Hematopoietic multipotent progenitor cell (in vitro differentiated cells): ENCODE measurements at regions not wholly inside any gene's neighbourhood (a gene's known extent, or its start where the extent isn't known, plus 50 kb on each side); places are given as distances from the start of the nearest gene placed in this dataset.
A peak's percentile ranks its signal among the peaks of the same experiment; 100 is the strongest.
"Not testable (repeated sequence)": the region's sequence is repeated elsewhere in the genome, so short reads cannot be mapped to it uniquely, and the experiment has no call there.

Source experiments
- DNase-seq, 3 donors: peaks; one replicate each; pipeline ENCODE4 v3.0.0-alpha.2; 2011 to 2015; ENCODE audit warnings: low read depth in 2 of 3, low spot score in 2 of 3

- no peak for DNase-seq
Measured at GRCh38 chr15:78708713-78709260, 67.8 kb upstream of the CHRNB4 start.

GRCh38 chr15:78706481-78707235, 65.6 kb upstream of the CHRNB4 start:
- peak in 1 of 3 donors; percentile 28 for DNase-seq

GRCh38 chr15:78703334-78704056, 62.5 kb upstream of the CHRNB4 start:
- not testable (repeated sequence) for DNase-seq

GRCh38 chr15:78702609-78703333, 61.8 kb upstream of the CHRNB4 start:
- DNase-seq, result no peak

GRCh38 chr15:78697449-78697848, 56.4 kb upstream of the CHRNB4 start:
- no peak for DNase-seq

- DNase-seq, result no peak
Measured at GRCh38 chr15:78696436-78696835, 55.4 kb upstream of the CHRNB4 start.

DNA sequence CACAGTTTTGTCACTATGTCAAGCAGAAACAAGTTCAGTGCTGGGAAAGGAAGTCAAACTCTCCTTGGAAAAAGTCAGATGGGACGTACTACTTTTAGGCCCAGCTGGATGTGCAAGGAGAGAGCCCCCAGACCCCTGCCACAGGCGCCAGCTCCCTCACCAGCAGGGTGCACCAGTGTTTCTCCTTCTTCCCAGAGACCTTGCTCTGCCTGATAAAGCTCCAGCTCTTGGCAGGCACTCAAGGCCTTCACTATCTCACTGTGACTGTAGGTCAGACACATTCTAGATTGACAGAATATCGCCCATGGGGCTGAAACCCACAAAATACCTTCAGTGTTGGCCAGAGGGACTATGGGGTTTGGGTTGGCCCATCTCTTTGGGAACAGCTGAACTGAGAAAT, 54.8 kb upstream of the CHRNB4 start:
- DNase-seq, result no peak

DNA sequence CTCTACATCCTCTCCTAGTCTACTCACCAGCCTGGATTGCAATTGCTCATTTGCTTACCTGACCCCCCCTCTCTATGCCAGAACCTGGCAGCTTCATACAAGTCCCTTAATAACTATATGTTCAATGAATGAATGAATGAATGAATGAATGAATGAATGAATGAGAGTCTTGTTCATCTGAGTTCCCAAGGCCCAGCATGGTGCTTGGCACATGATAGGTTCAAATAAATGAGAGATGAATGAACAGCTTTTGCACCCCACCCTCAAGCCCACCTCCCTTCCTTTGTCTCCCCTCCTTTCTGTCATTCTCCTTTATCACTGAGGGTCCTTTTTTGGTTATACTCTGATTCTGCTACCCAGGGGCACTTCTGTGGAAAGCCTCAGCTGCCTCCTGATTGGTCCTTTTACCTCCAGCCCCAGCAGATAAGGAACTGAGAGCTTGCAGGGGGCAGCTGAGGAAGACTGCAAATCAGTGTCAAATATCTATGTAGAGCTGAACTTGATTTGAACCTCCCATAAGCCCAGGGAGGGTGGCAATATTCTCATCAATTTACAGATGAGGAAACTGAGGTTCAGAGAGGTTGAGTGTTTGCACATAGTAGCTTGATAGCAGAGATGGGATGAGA, 54.1 kb upstream of the CHRNB4 start:
- DNase-seq, result no peak

GRCh38 chr15:78691851-78692421, 50.9 kb upstream of the CHRNB4 start:
- no peak for DNase-seq

DNA sequence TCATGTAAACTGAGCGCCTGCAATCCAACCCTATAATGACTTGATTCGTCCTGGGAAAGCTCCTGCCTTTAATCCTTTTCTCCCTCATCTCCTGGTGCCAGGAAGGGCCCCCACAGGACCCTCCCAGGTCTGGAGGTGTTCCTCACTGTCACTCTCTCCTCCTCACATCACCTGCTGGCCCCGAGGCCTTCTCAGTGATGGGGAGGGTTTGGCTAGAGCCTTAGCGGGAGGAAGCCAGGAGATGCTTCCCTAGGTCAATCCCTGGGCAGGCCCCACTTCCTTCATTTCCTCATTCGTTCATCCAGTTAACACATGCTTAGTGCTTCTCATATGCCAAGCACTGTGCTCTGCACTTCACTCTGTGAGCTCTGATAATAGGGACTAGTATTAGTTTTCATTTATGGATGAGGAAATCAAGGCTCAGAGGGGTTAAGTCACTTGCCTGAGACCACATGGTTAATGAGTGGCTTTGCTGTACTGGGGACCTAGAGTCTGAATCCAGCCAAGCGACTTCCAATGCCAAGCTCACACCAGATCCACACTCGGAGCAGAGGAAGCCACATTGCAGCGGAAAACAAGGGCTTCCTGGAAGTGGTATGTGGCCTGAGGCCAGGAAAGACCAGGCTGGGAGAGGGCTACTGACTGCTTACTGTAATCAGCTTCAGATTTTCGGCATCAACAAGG, 50.3 kb upstream of the CHRNB4 start:
- DNase-seq, result no peak
